ENCODE measurements at regions not wholly inside any gene's neighbourhood (a gene's known extent, or its start where the extent isn't known, plus 50 kb on each side); places are given as distances from the start of the nearest gene placed in this dataset.

GRCh38 chr20:24385547-24385946 is 83.9 kb upstream of the SYNDIG1 start:
- Mint-ChIP-seq H3K4me3 (no peak overlapping the region), H3K4me1 (no peaks in the 10 kb centered on the region), H3K36me3 (no peaks in the 10 kb centered on the region), H3K27me3 (peaks cover 20% of the 10 kb centered on the region), H3K9me3 (no peaks in the 10 kb centered on the region), H3K27ac (no peak overlapping the region)
- no peak for ATAC-seq

- ATAC-seq, result no peak
- Mint-ChIP-seq H3K4me1 (no peaks in the 10 kb centered on the region), H3K36me3 (no peaks in the 10 kb centered on the region), H3K9me3 (no peaks in the 10 kb centered on the region), H3K4me3 (no peak overlapping the region), H3K27ac (no peak overlapping the region), H3K27me3 (peaks cover 20% of the 10 kb centered on the region)
Measured at GRCh38 chr20:24384865-24385264, 84.6 kb upstream of the SYNDIG1 start.

GRCh38 chr20:24382743-24383142 is 86.7 kb upstream of the SYNDIG1 start:
- H3K36me3 Mint-ChIP-seq, result no peaks in the 10 kb centered on the region

GRCh38 chr20:24382331-24382730 is 87.1 kb upstream of the SYNDIG1 start:
- Mint-ChIP-seq H3K4me1 (no peaks in the 10 kb centered on the region), H3K9me3 (no peaks in the 10 kb centered on the region), H3K36me3 (no peaks in the 10 kb centered on the region), H3K4me3 (no peak overlapping the region), H3K27ac (no peak overlapping the region), H3K27me3 (peaks cover 20% of the 10 kb centered on the region)
- no peak for ATAC-seq

More at GRCh38 chr20:24382743-24383142, 86.7 kb upstream of the SYNDIG1 start:
- Mint-ChIP-seq H3K27ac (no peak overlapping the region), H3K4me1 (no peaks in the 10 kb centered on the region), H3K4me3 (no peak overlapping the region), H3K9me3 (no peaks in the 10 kb centered on the region), H3K27me3 (peaks cover 20% of the 10 kb centered on the region)
- ATAC-seq, result no peak

GRCh38 chr20:24381886-24382285 is 87.5 kb upstream of the SYNDIG1 start:
- Mint-ChIP-seq H3K27me3 (peaks cover 20% of the 10 kb centered on the region), H3K9me3 (no peaks in the 10 kb centered on the region), H3K27ac (no peak overlapping the region), H3K4me3 (no peak overlapping the region), H3K4me1 (no peaks in the 10 kb centered on the region), H3K36me3 (no peaks in the 10 kb centered on the region)
- no peak for ATAC-seq

GRCh38 chr20:24379484-24379927 is 89.9 kb upstream of the SYNDIG1 start:
- no peaks in the 10 kb centered on the region for H3K4me1 Mint-ChIP-seq
- no peaks in the 10 kb centered on the region for H3K9me3 Mint-ChIP-seq
- no peaks in the 10 kb centered on the region for H3K36me3 Mint-ChIP-seq
- H3K27me3 Mint-ChIP-seq, result peaks cover 12% of the 10 kb centered on the region
- H3K4me3 Mint-ChIP-seq, result no peak overlapping the region
- no peak overlapping the region for H3K27ac Mint-ChIP-seq
- no peak for ATAC-seq

- no peak overlapping the region for H3K4me3 Mint-ChIP-seq
- no peaks in the 10 kb centered on the region for H3K36me3 Mint-ChIP-seq
- H3K27ac Mint-ChIP-seq, result no peak overlapping the region
- no peaks in the 10 kb centered on the region for H3K9me3 Mint-ChIP-seq
- no peak for ATAC-seq
- H3K4me1 Mint-ChIP-seq, result no peaks in the 10 kb centered on the region
- H3K27me3 Mint-ChIP-seq, result peaks cover 6% of the 10 kb centered on the region
Measured at GRCh38 chr20:24378661-24379483, 90.6 kb upstream of the SYNDIG1 start.

GRCh38 chr20:24376311-24377099 is 92.9 kb upstream of the SYNDIG1 start:
- no peaks in the 10 kb centered on the region for H3K9me3 Mint-ChIP-seq
- no peaks in the 10 kb centered on the region for H3K4me1 Mint-ChIP-seq
- no peak overlapping the region for H3K4me3 Mint-ChIP-seq
- ATAC-seq, result no peak
- no peaks in the 10 kb centered on the region for H3K27me3 Mint-ChIP-seq
- no peak overlapping the region for H3K27ac Mint-ChIP-seq
- no peaks in the 10 kb centered on the region for H3K36me3 Mint-ChIP-seq

GRCh38 chr20:24373372-24373771 is 96.1 kb upstream of the SYNDIG1 start:
- Mint-ChIP-seq H3K27ac (no peak overlapping the region), H3K9me3 (no peaks in the 10 kb centered on the region), H3K27me3 (no peaks in the 10 kb centered on the region), H3K4me1 (no peaks in the 10 kb centered on the region), H3K36me3 (no peaks in the 10 kb centered on the region), H3K4me3 (no peak overlapping the region)
- ATAC-seq, result no peak

GRCh38 chr20:24370911-24371695 is 98.3 kb upstream of the SYNDIG1 start:
- Mint-ChIP-seq H3K36me3 (no peaks in the 10 kb centered on the region), H3K27me3 (no peaks in the 10 kb centered on the region), H3K27ac (no peak overlapping the region), H3K9me3 (no peaks in the 10 kb centered on the region), H3K4me3 (no peak overlapping the region), H3K4me1 (no peaks in the 10 kb centered on the region)
- ATAC-seq, result no peak

- H3K4me3 Mint-ChIP-seq, result no peak overlapping the region
- H3K27ac Mint-ChIP-seq, result no peak overlapping the region
Measured at GRCh38 chr20:24370249-24370648, 99.2 kb upstream of the SYNDIG1 start.

GRCh38 chr20:24368253-24368652 is 101.2 kb upstream of the SYNDIG1 start:
- Mint-ChIP-seq H3K4me1 (no peaks in the 10 kb centered on the region), H3K27me3 (no peaks in the 10 kb centered on the region), H3K4me3 (no peak overlapping the region), H3K27ac (no peak overlapping the region), H3K9me3 (no peaks in the 10 kb centered on the region), H3K36me3 (no peaks in the 10 kb centered on the region)
- peak; percentile 24 for ATAC-seq

More at GRCh38 chr20:24370249-24370648, 99.2 kb upstream of the SYNDIG1 start:
- ATAC-seq, result no peak
- no peaks in the 10 kb centered on the region for H3K9me3 Mint-ChIP-seq
- no peaks in the 10 kb centered on the region for H3K4me1 Mint-ChIP-seq
- no peaks in the 10 kb centered on the region for H3K36me3 Mint-ChIP-seq
- H3K27me3 Mint-ChIP-seq, result no peaks in the 10 kb centered on the region

- H3K4me3 Mint-ChIP-seq, result no peak overlapping the region
- H3K4me1 Mint-ChIP-seq, result no peaks in the 10 kb centered on the region
- no peak overlapping the region for H3K27ac Mint-ChIP-seq
- H3K27me3 Mint-ChIP-seq, result no peaks in the 10 kb centered on the region
- H3K9me3 Mint-ChIP-seq, result peaks cover 4% of the 10 kb centered on the region
- H3K36me3 Mint-ChIP-seq, result no peaks in the 10 kb centered on the region
- ATAC-seq, result no peak
Measured at GRCh38 chr20:24366336-24367004, 103.0 kb upstream of the SYNDIG1 start.

- Mint-ChIP-seq H3K4me3 (no peak overlapping the region), H3K4me1 (no peaks in the 10 kb centered on the region), H3K27me3 (no peaks in the 10 kb centered on the region), H3K27ac (no peak overlapping the region), H3K36me3 (no peaks in the 10 kb centered on the region), H3K9me3 (peaks cover 4% of the 10 kb centered on the region)
- no peak for ATAC-seq
Measured at GRCh38 chr20:24365670-24366069, 103.8 kb upstream of the SYNDIG1 start.

GRCh38 chr20:24364482-24364881 is 104.9 kb upstream of the SYNDIG1 start:
- Mint-ChIP-seq H3K27me3 (no peaks in the 10 kb centered on the region), H3K4me3 (no peak overlapping the region)
- ATAC-seq, result no peak

More at GRCh38 chr20:24364482-24364881, 104.9 kb upstream of the SYNDIG1 start:
- H3K27ac Mint-ChIP-seq, result no peak overlapping the region
- H3K9me3 Mint-ChIP-seq, result peaks cover 4% of the 10 kb centered on the region
- no peaks in the 10 kb centered on the region for H3K4me1 Mint-ChIP-seq
- no peaks in the 10 kb centered on the region for H3K36me3 Mint-ChIP-seq
